ENCODE measurements at regions not wholly inside any gene's neighbourhood (a gene's known extent, or its start where the extent isn't known, plus 50 kb on each side); places are given as distances from the start of the nearest gene placed in this dataset.
A peak's percentile ranks its signal among the peaks of the same experiment; 100 is the strongest.

DNA sequence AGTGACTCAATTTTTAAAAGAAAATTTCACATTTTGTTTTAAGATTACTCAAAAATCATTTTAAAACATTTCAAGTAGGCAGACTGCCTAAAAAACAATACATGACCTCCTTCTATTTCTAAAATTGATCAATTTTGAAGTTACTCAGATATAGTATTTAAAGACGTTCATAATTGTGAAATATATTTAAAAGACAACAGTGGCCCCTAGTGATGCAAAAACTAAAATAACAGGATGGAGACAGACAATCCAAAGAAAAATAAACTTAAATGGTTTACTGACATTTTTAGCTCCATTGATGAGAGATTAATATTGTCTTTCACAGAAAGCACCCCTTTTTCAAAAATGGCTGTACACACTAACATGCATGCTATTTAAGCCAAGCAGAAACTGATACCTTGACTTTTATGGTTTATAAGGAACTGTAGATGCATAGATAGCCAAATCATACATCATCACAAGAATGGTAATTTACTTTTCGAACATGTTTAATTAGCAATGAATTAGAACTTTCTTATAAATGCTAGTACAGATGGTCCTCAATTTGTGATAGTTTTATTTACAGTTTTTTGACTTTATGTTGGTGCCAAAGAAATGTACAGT, 69.8 kb upstream of the FAT4 start:
- Histone ChIP-seq H3K4me1 (ENCODE audit: control insufficient read depth in 1 of 2, insufficient read depth in 2 of 2, low read length in 2 of 2) (no peaks in the 10 kb centered on the region), H3K9ac (ENCODE audit: low read length) (no peak overlapping the region), H3K4me2 (ENCODE audit: low read length) (no peak overlapping the region), H3K9me2 (ENCODE audit: insufficient read depth) (no peaks in the 10 kb centered on the region), H3K79me2 (ENCODE audit: insufficient read depth, low read length) (no peaks in the 10 kb centered on the region), H4K20me1 (ENCODE audit: insufficient read depth) (no peaks in the 10 kb centered on the region; the same call in 1 of the 2 replicates), H3K27ac (ENCODE audit: low read depth, low read length) (no peak overlapping the region), H3K4me3 (replicated peaks in 1 of 2; ENCODE audit: low read depth in 1 of 2, low read length in 2 of 2) (no peak overlapping the region), H3K27me3 (ENCODE audit: insufficient read depth, low read length) (no peaks in the 10 kb centered on the region), H2AFZ (ENCODE audit: low read depth, low read length, poor library complexity, severe bottlenecking) (peak overlapping the region; percentile 88), H3K9me3 (ENCODE audit: control insufficient read depth in 1 of 2, insufficient read depth in 1 of 2, low read depth in 1 of 2, low read length in 2 of 2) (no peaks in the 10 kb centered on the region), H3K36me3 (ENCODE audit: control insufficient read depth in 1 of 2, insufficient read depth in 2 of 2, low read length in 2 of 2) (no peaks in the 10 kb centered on the region)
- CTCF ChIA-PET, result interaction anchor here (0.9 to 2.5 kb wide), 5 partner anchors 9 to 911 kb away, joined by 3 to 36 read pairs (median 4); no protein-coding TSS in a partner anchor
- DNase-seq (ENCODE audit: low read depth, low spot score) (no peak), ATAC-seq (no peak)
- intact Hi-C loops (cut with micrococcal nuclease), result loop anchor here (1.0 to 5.0 kb wide), 2 partner anchors 528 to 911 kb away; no protein-coding TSS in a partner anchor
- RAD21 ChIA-PET (ENCODE audit: low non-redundant PET in 1 of 2, low total read pairs in 2 of 2, uncharacterized antibody in 2 of 2, unreplicated experiment in 2 of 2), result interaction anchor here (0.7 to 0.8 kb wide), 2 partner anchors 331 to 911 kb away, joined by 3 read pairs; no protein-coding TSS in a partner anchor
- BruUV-seq (replicated peaks), result no TSS peak
- peak; percentile 59 for TF ChIP-seq RAD21 (IDR thresholded peaks at IDR 0.05; ENCODE audit: low read depth)
- no peak for TF ChIP-seq POLR2AphosphoS5 (IDR thresholded peaks at IDR 0.05; ENCODE audit: low read depth, low read length)
- TF ChIP-seq, protein P1, sequence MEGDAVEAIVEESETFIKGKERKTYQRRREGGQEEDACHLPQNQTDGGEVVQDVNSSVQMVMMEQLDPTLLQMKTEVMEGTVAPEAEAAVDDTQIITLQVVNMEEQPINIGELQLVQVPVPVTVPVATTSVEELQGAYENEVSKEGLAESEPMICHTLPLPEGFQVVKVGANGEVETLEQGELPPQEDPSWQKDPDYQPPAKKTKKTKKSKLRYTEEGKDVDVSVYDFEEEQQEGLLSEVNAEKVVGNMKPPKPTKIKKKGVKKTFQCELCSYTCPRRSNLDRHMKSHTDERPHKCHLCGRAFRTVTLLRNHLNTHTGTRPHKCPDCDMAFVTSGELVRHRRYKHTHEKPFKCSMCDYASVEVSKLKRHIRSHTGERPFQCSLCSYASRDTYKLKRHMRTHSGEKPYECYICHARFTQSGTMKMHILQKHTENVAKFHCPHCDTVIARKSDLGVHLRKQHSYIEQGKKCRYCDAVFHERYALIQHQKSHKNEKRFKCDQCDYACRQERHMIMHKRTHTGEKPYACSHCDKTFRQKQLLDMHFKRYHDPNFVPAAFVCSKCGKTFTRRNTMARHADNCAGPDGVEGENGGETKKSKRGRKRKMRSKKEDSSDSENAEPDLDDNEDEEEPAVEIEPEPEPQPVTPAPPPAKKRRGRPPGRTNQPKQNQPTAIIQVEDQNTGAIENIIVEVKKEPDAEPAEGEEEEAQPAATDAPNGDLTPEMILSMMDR (IDR thresholded peaks at IDR 0.05 in 2 of 3, conservative IDR thresholded peaks at IDR 0.05 in 1 of 3; ENCODE audit: borderline replicate concordance in 1 of 3, insufficient read depth in 1 of 3, low read depth in 2 of 3, low read length in 2 of 3), result peak; percentile 12 to 56 (median 37); a peak in 3 of 6 replicates
- POLR2A ChIA-PET, result no interaction called here

DNA sequence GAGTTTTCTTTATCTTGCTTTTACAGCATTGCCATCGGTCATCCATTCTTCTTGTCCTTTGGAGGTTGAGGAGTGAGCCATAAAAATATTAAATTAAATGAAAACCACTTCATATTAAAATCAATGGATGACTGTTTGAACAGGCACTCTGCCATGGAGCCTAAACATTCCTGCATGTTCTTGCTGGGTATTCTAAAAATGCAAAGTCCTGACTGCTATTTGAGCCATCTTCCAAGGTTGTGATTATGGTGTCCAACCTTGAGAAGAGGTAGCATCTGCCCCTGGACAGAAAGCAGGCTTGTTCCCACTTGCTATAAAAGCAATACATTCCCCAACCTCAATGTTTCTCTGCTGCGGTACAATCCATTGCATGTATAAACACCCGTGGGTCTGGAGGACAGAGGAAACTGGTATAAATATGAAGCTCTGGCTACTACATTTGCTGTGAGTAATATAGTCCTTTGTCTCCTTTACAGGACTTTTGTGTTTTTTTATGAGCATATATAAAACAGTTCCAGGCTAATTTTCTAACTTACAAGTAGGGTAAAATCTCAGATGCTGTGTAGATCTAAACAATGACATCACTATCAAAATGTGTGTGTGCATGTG, 70.9 kb upstream of the FAT4 start:
- no TSS peak for BruUV-seq (replicated peaks)
- Histone ChIP-seq H3K27ac (ENCODE audit: low read depth, low read length) (no peak overlapping the region), H4K20me1 (ENCODE audit: insufficient read depth) (no peaks in the 10 kb centered on the region; the same call in 1 of the 2 replicates), H3K4me3 (replicated peaks in 1 of 2; ENCODE audit: low read depth in 1 of 2, low read length in 2 of 2) (no peak overlapping the region), H3K4me2 (ENCODE audit: low read length) (no peak overlapping the region), H3K27me3 (ENCODE audit: insufficient read depth, low read length) (no peaks in the 10 kb centered on the region), H3K9me2 (ENCODE audit: insufficient read depth) (no peaks in the 10 kb centered on the region), H3K36me3 (ENCODE audit: control insufficient read depth in 1 of 2, insufficient read depth in 2 of 2, low read length in 2 of 2) (no peaks in the 10 kb centered on the region), H3K9ac (ENCODE audit: low read length) (no peak overlapping the region), H3K4me1 (ENCODE audit: control insufficient read depth in 1 of 2, insufficient read depth in 2 of 2, low read length in 2 of 2) (no peaks in the 10 kb centered on the region), H3K79me2 (ENCODE audit: insufficient read depth, low read length) (no peaks in the 10 kb centered on the region), H3K9me3 (ENCODE audit: control insufficient read depth in 1 of 2, insufficient read depth in 1 of 2, low read depth in 1 of 2, low read length in 2 of 2) (no peaks in the 10 kb centered on the region), H2AFZ (ENCODE audit: low read depth, low read length, poor library complexity, severe bottlenecking) (no peak overlapping the region)
- DNase-seq (ENCODE audit: low read depth, low spot score), result no peak
- intact Hi-C loops (cut with micrococcal nuclease), result loop anchor here (1.0 to 5.0 kb wide), 2 partner anchors 527 to 910 kb away; no protein-coding TSS in a partner anchor
- RAD21 ChIA-PET (ENCODE audit: low non-redundant PET in 1 of 2, low total read pairs in 2 of 2, uncharacterized antibody in 2 of 2, unreplicated experiment in 2 of 2), result no interaction called here
- POLR2A ChIA-PET, result no interaction called here
- TF ChIP-seq SIN3A (IDR thresholded peaks at IDR 0.05; ENCODE audit: low read depth) (no peak), TCF7L2 (IDR thresholded peaks at IDR 0.05; ENCODE audit: borderline replicate concordance, extremely low read depth, insufficient read depth, insufficient read length) (no peak), CBX3 (IDR thresholded peaks at IDR 0.05; ENCODE audit: low read depth) (no peak), EGR1 (IDR thresholded peaks at IDR 0.05; ENCODE audit: low read depth) (no peak), FOSL1 (IDR thresholded peaks at IDR 0.05; ENCODE audit: low read depth) (no peak), ZNF274 (IDR thresholded peaks at IDR 0.05; ENCODE audit: low read depth, low read length) (no peak), EZH2 (IDR thresholded peaks at IDR 0.05) (no peak)
- TF ChIP-seq, protein P2, sequence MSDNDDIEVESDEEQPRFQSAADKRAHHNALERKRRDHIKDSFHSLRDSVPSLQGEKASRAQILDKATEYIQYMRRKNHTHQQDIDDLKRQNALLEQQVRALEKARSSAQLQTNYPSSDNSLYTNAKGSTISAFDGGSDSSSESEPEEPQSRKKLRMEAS (IDR thresholded peaks at IDR 0.05), result no peak
- TF ChIP-seq, protein P3, sequence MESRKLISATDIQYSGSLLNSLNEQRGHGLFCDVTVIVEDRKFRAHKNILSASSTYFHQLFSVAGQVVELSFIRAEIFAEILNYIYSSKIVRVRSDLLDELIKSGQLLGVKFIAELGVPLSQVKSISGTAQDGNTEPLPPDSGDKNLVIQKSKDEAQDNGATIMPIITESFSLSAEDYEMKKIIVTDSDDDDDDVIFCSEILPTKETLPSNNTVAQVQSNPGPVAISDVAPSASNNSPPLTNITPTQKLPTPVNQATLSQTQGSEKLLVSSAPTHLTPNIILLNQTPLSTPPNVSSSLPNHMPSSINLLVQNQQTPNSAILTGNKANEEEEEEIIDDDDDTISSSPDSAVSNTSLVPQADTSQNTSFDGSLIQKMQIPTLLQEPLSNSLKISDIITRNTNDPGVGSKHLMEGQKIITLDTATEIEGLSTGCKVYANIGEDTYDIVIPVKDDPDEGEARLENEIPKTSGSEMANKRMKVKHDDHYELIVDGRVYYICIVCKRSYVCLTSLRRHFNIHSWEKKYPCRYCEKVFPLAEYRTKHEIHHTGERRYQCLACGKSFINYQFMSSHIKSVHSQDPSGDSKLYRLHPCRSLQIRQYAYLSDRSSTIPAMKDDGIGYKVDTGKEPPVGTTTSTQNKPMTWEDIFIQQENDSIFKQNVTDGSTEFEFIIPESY (IDR thresholded peaks at IDR 0.05; ENCODE audit: extremely low read depth, insufficient replicate concordance, low read length), result no peak
- ATAC-seq, result no peak
- CTCF ChIA-PET, result interaction anchor here (1.5 to 2.5 kb wide), 4 partner anchors 7 to 910 kb away, joined by 4 to 36 read pairs (median 10); no protein-coding TSS in a partner anchor

Measured in HCT116 (cell line).